HCT116 (cell line): ENCODE measurements at regions not wholly inside any gene's neighbourhood (a gene's known extent, or its start where the extent isn't known, plus 50 kb on each side); places are given as distances from the start of the nearest gene placed in this dataset.

Experiments
- ATAC-seq: fragments of 200-7000 bp; cut with Tn5 transposase; 2 replicates; pipeline ENCODE4 v1.9.1; 2020; ENCODE audit warnings: mild to moderate bottlenecking, moderate library complexity
- BruUV-seq: library from RNA; stranded (reverse); fragments of 400-500 nt; replicated peaks from 2 replicates; lab custom pipeline; 2021; lab: Mats Ljungman, UMichigan
- CTCF ChIA-PET: fragments of 300-600 bp; sonication (Branson Sonifier 250); formaldehyde crosslinking; loops from one replicate; lab custom pipeline; 2021; ENCODE audit warnings: antibody characterized with exemption; lab: Charles Lee
- POLR2A ChIA-PET: fragments of 300-600, 350-600 bp; sonication (Branson Sonifier 250); formaldehyde crosslinking; loops from one replicate; lab custom pipeline; 2021; ENCODE audit warnings: antibody characterized with exemption; lab: Charles Lee
- RAD21 ChIA-PET, 2 experiments: fragments of 300-600 bp; sonication (Branson Sonifier 250); formaldehyde crosslinking; loops; one replicate each; lab custom pipeline; 2023; ENCODE audit warnings: low total read pairs in 2 of 2; ENCODE audit not compliant: uncharacterized antibody in 2 of 2, unreplicated experiment in 2 of 2, low non-redundant PET in 1 of 2; lab: Charles Lee
- DNase-seq: peaks from one replicate; pipeline ENCODE4 v3.0.0-alpha.2; 2010; ENCODE audit warnings: low read depth, low spot score
- H2AFZ ChIP-seq: fragments of 200-600 bp; shearing (Covaris generic), sonication (generic); 2 replicates; pipeline ENCODE4 v1.6.1; 2017; ENCODE audit warnings: low read depth, mixed run types, mixed read lengths, antibody characterized with exemption, low read length; ENCODE audit not compliant: poor library complexity, severe bottlenecking
- H3K27ac ChIP-seq: 2 replicates; pipeline ENCODE4 v1.5.1; 2012; ENCODE audit warnings: low read depth, low read length
- H3K27me3 ChIP-seq: fragments of 200-600 bp; sonication (generic); 2 replicates; pipeline ENCODE4 v1.6.1; 2016; ENCODE audit warnings: mixed run types, low read length, mixed read lengths; ENCODE audit not compliant: insufficient read depth
- H3K36me3 ChIP-seq, 2 experiments: fragments of 200-500 bp in 1 of 2; fragments of 200-600 bp in 1 of 2; sonication (Bioruptor generic) in 1 of 2; sonication (generic) in 1 of 2; 2 replicates each; pipeline versions ENCODE4 v1.5.1 to v1.6.1; 2014 to 2016; ENCODE audit warnings: low read length in 2 of 2, inconsistent platforms in 1 of 2, mixed read lengths in 1 of 2, mixed run types in 1 of 2; ENCODE audit not compliant: insufficient read depth in 2 of 2, control insufficient read depth in 1 of 2
- H3K4me1 ChIP-seq, 2 experiments: fragments of 200-600 bp in 1 of 2; sonication (generic) in 1 of 2; 2 replicates each; pipeline versions ENCODE4 v1.5.1 to v1.6.1; 2012 to 2017; ENCODE audit warnings: low read length in 2 of 2, inconsistent platforms in 1 of 2, mild to moderate bottlenecking in 1 of 2, mixed read lengths in 1 of 2, mixed run types in 1 of 2, moderate library complexity in 1 of 2; ENCODE audit not compliant: insufficient read depth in 2 of 2, control insufficient read depth in 1 of 2
- H3K4me2 ChIP-seq: fragments of 200-600 bp; sonication (generic); 2 replicates; pipeline ENCODE4 v1.6.1; 2017; ENCODE audit warnings: mixed run types, low read length, mixed read lengths
- H3K4me3 ChIP-seq, 2 experiments: fragments of 200-600 bp in 1 of 2; sonication (generic) in 1 of 2; replicated peaks in 1 of 2; 2 replicates each; pipeline ENCODE4 v1.5.1; 2011 to 2016; ENCODE audit warnings: low read length in 2 of 2, control low read depth in 1 of 2, low read depth in 1 of 2, mild to moderate bottlenecking in 1 of 2, mixed read lengths in 1 of 2, mixed run types in 1 of 2
- H3K79me2 ChIP-seq: fragments of 200-600 bp; sonication (generic); 2 replicates; pipeline ENCODE4 v1.6.1; 2017; ENCODE audit warnings: mild to moderate bottlenecking, mixed run types, low read length, moderate library complexity, mixed read lengths; ENCODE audit not compliant: insufficient read depth
- H3K9ac ChIP-seq: fragments of 200-600 bp; sonication (generic); 2 replicates; pipeline ENCODE4 v1.6.1; 2016; ENCODE audit warnings: low read length, mixed read lengths
- H3K9me2 ChIP-seq: fragments of 200-600 bp; sonication (generic), shearing (Covaris generic); 2 replicates; pipeline ENCODE4 v1.6.1; 2017; ENCODE audit warnings: mixed run types, mild to moderate bottlenecking, moderate library complexity; ENCODE audit not compliant: insufficient read depth
- H3K9me3 ChIP-seq, 2 experiments: fragments of 200-500 bp in 1 of 2; fragments of 200-600 bp in 1 of 2; sonication (Bioruptor generic) in 1 of 2; sonication (generic) in 1 of 2; 2 replicates each; pipeline ENCODE4 v1.6.1; 2014 to 2017; ENCODE audit warnings: low read length in 2 of 2, mixed read lengths in 2 of 2, inconsistent platforms in 1 of 2, low read depth in 1 of 2, mild to moderate bottlenecking in 1 of 2, mixed run types in 1 of 2, moderate library complexity in 1 of 2; ENCODE audit not compliant: control insufficient read depth in 1 of 2, insufficient read depth in 1 of 2
- H4K20me1 ChIP-seq: fragments of 200-600 bp; sonication (generic), shearing (Covaris generic); 2 replicates; pipeline ENCODE4 v1.6.1; 2017; ENCODE audit warnings: mixed run types, mild to moderate bottlenecking, moderate library complexity; ENCODE audit not compliant: insufficient read depth
- CEBPB ChIP-seq: IDR thresholded peaks from 2 replicates; pipeline ENCODE4 v1.6.1; 2012; ENCODE audit warnings: low read depth
- EGR1 ChIP-seq: IDR thresholded peaks from 2 replicates; pipeline ENCODE4 v1.6.1; 2012; ENCODE audit warnings: low read depth
- ELF1 ChIP-seq: IDR thresholded peaks from 2 replicates; pipeline ENCODE4 v1.6.1; 2012; ENCODE audit warnings: low read depth, borderline replicate concordance
- EZH2 ChIP-seq: fragments of 200-600 bp; sonication (generic); IDR thresholded peaks from 2 replicates; pipeline ENCODE4 v1.6.1; 2017; ENCODE audit warnings: antibody characterized with exemption, mixed run types
- JUND ChIP-seq: IDR thresholded peaks from 2 replicates; pipeline ENCODE4 v1.6.1; 2012
- POLR2AphosphoS5 ChIP-seq: IDR thresholded peaks from 2 replicates; pipeline ENCODE4 v1.6.1; 2011; ENCODE audit warnings: mild to moderate bottlenecking, low read depth, low read length, moderate library complexity
- SIN3A ChIP-seq: IDR thresholded peaks from 2 replicates; pipeline ENCODE4 v1.6.1; 2012; ENCODE audit warnings: low read depth
- SP1 ChIP-seq: IDR thresholded peaks from 2 replicates; pipeline ENCODE4 v1.6.1; 2012; ENCODE audit warnings: low read depth
- SRF ChIP-seq: IDR thresholded peaks from 2 replicates; pipeline ENCODE4 v1.6.1; 2012; ENCODE audit warnings: low read depth
- TCF7L2 ChIP-seq: IDR thresholded peaks from 2 replicates; pipeline ENCODE4 v1.7.0; 2011; ENCODE audit warnings: borderline replicate concordance, inconsistent platforms; ENCODE audit not compliant: insufficient read depth, insufficient read length; ENCODE audit errors: extremely low read depth
- YY1 ChIP-seq: IDR thresholded peaks from 2 replicates; pipeline ENCODE4 v1.6.1; 2011; ENCODE audit warnings: low read length, low read depth, moderate library complexity, mild to moderate bottlenecking; ENCODE audit not compliant: insufficient replicate concordance; ENCODE audit errors: extremely low read depth
- ZFX ChIP-seq: fragments of 450-650 bp; IDR thresholded peaks from 2 replicates; pipeline ENCODE4 v1.6.1; 2017
- ZNF274 ChIP-seq: fragments of 200-500 bp; sonication (Bioruptor generic); IDR thresholded peaks from 2 replicates; pipeline ENCODE4 v1.6.1; 2014; ENCODE audit warnings: mild to moderate bottlenecking, low read depth, low read length, inconsistent platforms
- intact Hi-C: fragments of 100-400 bp; cut with micrococcal nuclease; formaldehyde crosslinking; loops from 2 replicates; pipeline ENCODE4 v1.10.0; 2022
- TF ChIP-seq, protein P1 (sequence below): IDR thresholded peaks from 2 replicates; pipeline ENCODE4 v1.6.1; 2012
- TF ChIP-seq, protein P2 (sequence below), 3 experiments: fragments of 200-600 bp in 1 of 3; sonication (generic) in 1 of 3; IDR thresholded peaks in 2 of 3; conservative IDR thresholded peaks in 1 of 3; 2 replicates each; pipeline ENCODE4 v1.5.1; 2012 to 2017; ENCODE audit warnings: low read depth in 2 of 3, low read length in 2 of 3, antibody characterized with exemption in 1 of 3, borderline replicate concordance in 1 of 3, control low read depth in 1 of 3, mild to moderate bottlenecking in 1 of 3, mixed read lengths in 1 of 3, mixed run types in 1 of 3, moderate library complexity in 1 of 3; ENCODE audit not compliant: insufficient read depth in 1 of 3

DNA sequence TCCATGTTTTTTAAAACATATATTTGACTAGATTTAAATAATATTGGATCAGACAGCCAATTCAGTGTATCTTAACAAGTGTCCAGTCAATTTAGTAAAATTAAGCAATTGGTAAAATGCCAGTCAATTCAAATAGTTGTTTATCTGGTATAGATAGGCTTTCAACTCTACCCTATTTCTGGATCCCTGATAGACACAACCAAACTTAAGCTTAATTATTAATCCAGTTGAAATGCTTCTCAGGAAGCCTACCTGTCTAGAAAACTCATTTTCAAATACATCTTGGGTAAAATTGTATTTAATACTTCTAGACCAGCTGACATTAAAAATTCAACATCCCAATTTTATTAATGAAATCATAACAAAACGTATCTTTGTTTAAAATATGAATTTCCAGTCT is 710.8 kb upstream of the GRAMD2B start:
- Histone ChIP-seq H3K79me2 (no peaks in the 10 kb centered on the region), H3K9me3 (no peaks in the 10 kb centered on the region), H3K9me2 (no peaks in the 10 kb centered on the region), H3K36me3 (no peaks in the 10 kb centered on the region), H3K27me3 (no peaks in the 10 kb centered on the region), H4K20me1 (no peaks in the 10 kb centered on the region), H3K4me2 (no peak overlapping the region), H3K4me3 (no peak overlapping the region), H3K4me1 (no peaks in the 10 kb centered on the region; a peak in 1 of 4 replicates), H3K9ac (no peak overlapping the region), H2AFZ (no peak overlapping the region), H3K27ac (no peak overlapping the region)
- no peak for ATAC-seq
- intact Hi-C loops: no loop called here
- TF ChIP-seq, protein P1, sequence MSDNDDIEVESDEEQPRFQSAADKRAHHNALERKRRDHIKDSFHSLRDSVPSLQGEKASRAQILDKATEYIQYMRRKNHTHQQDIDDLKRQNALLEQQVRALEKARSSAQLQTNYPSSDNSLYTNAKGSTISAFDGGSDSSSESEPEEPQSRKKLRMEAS: no peak
- TF ChIP-seq, protein P2, sequence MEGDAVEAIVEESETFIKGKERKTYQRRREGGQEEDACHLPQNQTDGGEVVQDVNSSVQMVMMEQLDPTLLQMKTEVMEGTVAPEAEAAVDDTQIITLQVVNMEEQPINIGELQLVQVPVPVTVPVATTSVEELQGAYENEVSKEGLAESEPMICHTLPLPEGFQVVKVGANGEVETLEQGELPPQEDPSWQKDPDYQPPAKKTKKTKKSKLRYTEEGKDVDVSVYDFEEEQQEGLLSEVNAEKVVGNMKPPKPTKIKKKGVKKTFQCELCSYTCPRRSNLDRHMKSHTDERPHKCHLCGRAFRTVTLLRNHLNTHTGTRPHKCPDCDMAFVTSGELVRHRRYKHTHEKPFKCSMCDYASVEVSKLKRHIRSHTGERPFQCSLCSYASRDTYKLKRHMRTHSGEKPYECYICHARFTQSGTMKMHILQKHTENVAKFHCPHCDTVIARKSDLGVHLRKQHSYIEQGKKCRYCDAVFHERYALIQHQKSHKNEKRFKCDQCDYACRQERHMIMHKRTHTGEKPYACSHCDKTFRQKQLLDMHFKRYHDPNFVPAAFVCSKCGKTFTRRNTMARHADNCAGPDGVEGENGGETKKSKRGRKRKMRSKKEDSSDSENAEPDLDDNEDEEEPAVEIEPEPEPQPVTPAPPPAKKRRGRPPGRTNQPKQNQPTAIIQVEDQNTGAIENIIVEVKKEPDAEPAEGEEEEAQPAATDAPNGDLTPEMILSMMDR (IDR thresholded peaks at IDR 0.05 in 2 of 3, conservative IDR thresholded peaks at IDR 0.05 in 1 of 3; ENCODE audit: borderline replicate concordance in 1 of 3, insufficient read depth in 1 of 3, low read depth in 2 of 3, low read length in 2 of 3): no peak
- no peak for TF ChIP-seq SRF
- no peak for DNase-seq
- RAD21 ChIA-PET: no interaction called here
- no TSS peak for BruUV-seq
- POLR2A ChIA-PET: no interaction called here
- CTCF ChIA-PET: no interaction called here

DNA sequence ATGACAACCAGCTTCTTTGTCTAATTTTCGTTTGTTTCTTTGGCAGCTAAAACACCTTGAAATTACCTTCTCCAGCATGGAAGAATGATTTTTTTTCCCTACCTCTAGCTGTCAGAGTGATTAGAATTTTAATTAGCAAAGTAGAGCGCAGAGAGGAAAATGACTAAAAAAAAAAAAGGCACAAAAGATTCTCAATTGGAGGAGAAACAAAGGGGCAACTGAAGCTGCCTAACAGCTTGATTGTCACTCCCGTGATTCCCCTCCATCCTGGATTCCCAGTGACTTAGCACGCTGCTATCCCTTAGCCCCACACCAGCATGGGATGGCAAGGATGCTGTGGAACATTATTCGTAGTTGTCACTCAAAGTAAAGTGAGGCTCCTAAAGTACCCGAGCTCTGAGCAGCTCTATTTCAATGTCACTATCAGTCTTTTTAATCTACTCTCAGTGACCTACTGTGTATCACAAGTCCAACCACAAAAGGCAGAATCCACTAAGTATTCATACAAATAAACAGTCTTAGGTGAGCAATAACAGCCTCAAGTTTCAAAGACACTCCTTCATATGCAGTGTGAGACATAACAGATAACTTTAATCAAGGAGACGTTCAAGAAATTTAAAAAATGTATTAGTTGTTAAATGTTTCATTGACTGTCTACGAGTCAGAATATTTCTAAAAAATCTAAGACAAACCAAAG is 710.0 kb upstream of the GRAMD2B start:
- no peak overlapping the region for H3K4me2 ChIP-seq
- RAD21 ChIA-PET: no interaction called here
- no peaks in the 10 kb centered on the region for H4K20me1 ChIP-seq
- intact Hi-C loops: no loop called here
- no peak overlapping the region for H3K27ac ChIP-seq
- H3K4me1 ChIP-seq: no peaks in the 10 kb centered on the region; a peak in 1 of 4 replicates
- H2AFZ ChIP-seq: no peak overlapping the region
- ATAC-seq (no peak), DNase-seq (no peak)
- no TSS peak for BruUV-seq
- H3K9me2 ChIP-seq: no peaks in the 10 kb centered on the region
- CTCF ChIA-PET: no interaction called here
- no peaks in the 10 kb centered on the region for H3K36me3 ChIP-seq
- no peaks in the 10 kb centered on the region for H3K79me2 ChIP-seq
- TF ChIP-seq POLR2AphosphoS5 (no peak), ELF1 (no peak), EGR1 (no peak), SIN3A (no peak), TCF7L2 (no peak), ZNF274 (no peak), JUND (no peak), ZFX (no peak), YY1 (no peak), SP1 (no peak), EZH2 (no peak), CEBPB (no peak)
- TF ChIP-seq, protein P2 (IDR thresholded peaks at IDR 0.05 in 2 of 3, conservative IDR thresholded peaks at IDR 0.05 in 1 of 3; ENCODE audit: borderline replicate concordance in 1 of 3, insufficient read depth in 1 of 3, low read depth in 2 of 3, low read length in 2 of 3): no peak
- TF ChIP-seq, protein P1: no peak
- H3K27me3 ChIP-seq: no peaks in the 10 kb centered on the region
- no peak overlapping the region for H3K4me3 ChIP-seq
- POLR2A ChIA-PET: no interaction called here
- no peaks in the 10 kb centered on the region for H3K9me3 ChIP-seq
- no peak overlapping the region for H3K9ac ChIP-seq
